ENCODE measurements at regions not wholly inside any gene's neighbourhood (a gene's known extent, or its start where the extent isn't known, plus 50 kb on each side); places are given as distances from the start of the nearest gene placed in this dataset.

GRCh38 chr16:63298993-63299392 is 1262.8 kb upstream of the CDH8 start:
- Mint-ChIP-seq H3K9me3 (peaks cover 12 to 17% of the 10 kb centered on the region in 2 donors), H3K27me3 (ENCODE audit: low read depth in 2 of 2) (no peaks in the 10 kb centered on the region), H3K4me3 (no peak overlapping the region), H3K36me3 (no peaks in the 10 kb centered on the region), H3K4me1 (no peaks in the 10 kb centered on the region), H3K27ac (no peak overlapping the region)
- Histone ChIP-seq H3K36me3 (ENCODE audit: control insufficient read depth, insufficient read depth, low read length) (no peaks in the 10 kb centered on the region), H3K27me3 (ENCODE audit: control insufficient read depth, insufficient read depth, low read length) (no peaks in the 10 kb centered on the region), H3K4me3 (ENCODE audit: low read length) (no peak overlapping the region), H3K27ac (ENCODE audit: low read length) (no peak overlapping the region), H3K4me1 (ENCODE audit: control insufficient read depth, insufficient read depth, low read length) (no peaks in the 10 kb centered on the region), H3K9me3 (ENCODE audit: control insufficient read depth, insufficient read depth, low read length) (no peaks in the 10 kb centered on the region)
- no CpG with 5 or more reads among the region's 1 CpG for WGBS (ENCODE audit: insufficient coverage)
- DNase-seq (no peak), ATAC-seq (no peak)
- intact Hi-C loops (cut with micrococcal nuclease) = no loop called here
- no peak for TF ChIP-seq CTCF (IDR thresholded peaks at IDR 0.05)

GRCh38 chr16:63292036-63292435 is 1255.8 kb upstream of the CDH8 start:
- no peak for DNase-seq
- no peaks in the 10 kb centered on the region for H3K36me3 ChIP-seq (ENCODE audit: control insufficient read depth, insufficient read depth, low read length)
- no peak for TF ChIP-seq CTCF (IDR thresholded peaks at IDR 0.05)
- peaks cover 3% of the 10 kb centered on the region for H3K9me3 ChIP-seq (ENCODE audit: control insufficient read depth, insufficient read depth, low read length)
- whole genome bisulfite sequencing (ENCODE audit: insufficient coverage) = 90% methylated on average over 11 of the region's 11 CpGs
- intact Hi-C loops (cut with micrococcal nuclease) = no loop called here
- Mint-ChIP-seq H3K36me3 (no peaks in the 10 kb centered on the region), H3K27me3 (ENCODE audit: low read depth in 2 of 2) (no peaks in the 10 kb centered on the region), H3K27ac (no peak overlapping the region), H3K4me1 (no peaks in the 10 kb centered on the region), H3K4me3 (no peak overlapping the region), H3K9me3 (peaks cover 2 to 6% of the 10 kb centered on the region in 2 donors)
- no peak overlapping the region for H3K27ac ChIP-seq (ENCODE audit: low read length)
- H3K27me3 ChIP-seq (ENCODE audit: control insufficient read depth, insufficient read depth, low read length) = no peaks in the 10 kb centered on the region
- H3K4me1 ChIP-seq (ENCODE audit: control insufficient read depth, insufficient read depth, low read length) = no peaks in the 10 kb centered on the region
- ATAC-seq = no peak
- H3K4me3 ChIP-seq (ENCODE audit: low read length) = no peak overlapping the region

GRCh38 chr16:63289834-63290460 is 1253.7 kb upstream of the CDH8 start:
- no peaks in the 10 kb centered on the region for H3K27me3 ChIP-seq (ENCODE audit: control insufficient read depth, insufficient read depth, low read length)
- no peak overlapping the region for H3K4me3 ChIP-seq (ENCODE audit: low read length)
- ATAC-seq = no peak
- no peak for TF ChIP-seq CTCF (IDR thresholded peaks at IDR 0.05)
- Mint-ChIP-seq H3K9me3 (peaks cover 3 to 11% of the 10 kb centered on the region in 2 donors), H3K27me3 (ENCODE audit: low read depth in 2 of 2) (no peaks in the 10 kb centered on the region), H3K4me1 (no peaks in the 10 kb centered on the region), H3K27ac (no peak overlapping the region), H3K36me3 (no peaks in the 10 kb centered on the region), H3K4me3 (no peak overlapping the region)
- no peak overlapping the region for H3K27ac ChIP-seq (ENCODE audit: low read length)
- no peaks in the 10 kb centered on the region for H3K4me1 ChIP-seq (ENCODE audit: control insufficient read depth, insufficient read depth, low read length)
- WGBS (ENCODE audit: insufficient coverage) = 55% methylated on average over 16 of the region's 16 CpGs
- DNase-seq = no peak
- intact Hi-C loops (cut with micrococcal nuclease) = no loop called here
- peaks cover 3% of the 10 kb centered on the region for H3K9me3 ChIP-seq (ENCODE audit: control insufficient read depth, insufficient read depth, low read length)
- H3K36me3 ChIP-seq (ENCODE audit: control insufficient read depth, insufficient read depth, low read length) = no peaks in the 10 kb centered on the region

- Histone ChIP-seq H3K27ac (ENCODE audit: low read length) (no peak overlapping the region), H3K27me3 (ENCODE audit: control insufficient read depth, insufficient read depth, low read length) (no peaks in the 10 kb centered on the region), H3K36me3 (ENCODE audit: control insufficient read depth, insufficient read depth, low read length) (no peaks in the 10 kb centered on the region), H3K4me1 (ENCODE audit: control insufficient read depth, insufficient read depth, low read length) (no peaks in the 10 kb centered on the region), H3K9me3 (ENCODE audit: control insufficient read depth, insufficient read depth, low read length) (peaks cover 3% of the 10 kb centered on the region), H3K4me3 (ENCODE audit: low read length) (no peak overlapping the region)
- H3K4me3 Mint-ChIP-seq = no peak overlapping the region
- intact Hi-C loops (cut with micrococcal nuclease) = no loop called here
- TF ChIP-seq CTCF (IDR thresholded peaks at IDR 0.05) = no peak
- WGBS (ENCODE audit: insufficient coverage) = 67% methylated on average over 1 of the region's 2 CpGs
- no peaks in the 10 kb centered on the region for H3K36me3 Mint-ChIP-seq
- DNase-seq = no peak
- peaks cover 2 to 8% of the 10 kb centered on the region in 2 donors for H3K9me3 Mint-ChIP-seq
- no peaks in the 10 kb centered on the region for H3K4me1 Mint-ChIP-seq
- ATAC-seq = no peak
- no peaks in the 10 kb centered on the region for H3K27me3 Mint-ChIP-seq (ENCODE audit: low read depth in 2 of 2)
- H3K27ac Mint-ChIP-seq = no peak overlapping the region
Measured at GRCh38 chr16:63287401-63287800, 1251.2 kb upstream of the CDH8 start.

Measured in natural killer cell (primary cell).